Body of pancreas (tissue), 4 donors: ENCODE measurements at regions not wholly inside any gene's neighbourhood (a gene's known extent, or its start where the extent isn't known, plus 50 kb on each side); places are given as distances from the start of the nearest gene placed in this dataset.

Experiments used
- ATAC-seq: fragments of 150-250 bp; one replicate; pipeline ENCODE4 v1.9.1; 2016
- DNase-seq, 4 donors: peaks; one replicate each; pipeline ENCODE4 v3.0.0-alpha.2; 2019
- H3K27ac ChIP-seq, 4 donors: fragments of 200-600 bp; sonication (generic); 1 replicate in 3 of 4; 2 replicates in 1 of 4; pipeline versions ENCODE4 v1.5.1 to v1.6.1; 2016 to 2019; ENCODE audit warnings: mild to moderate bottlenecking in 1 of 4, mixed read lengths in 1 of 4, moderate library complexity in 1 of 4
- H3K27me3 ChIP-seq, 2 donors: fragments of 200-600 bp; sonication (generic); one replicate each; pipeline ENCODE4 v1.6.0; 2016; ENCODE audit warnings: mild to moderate bottlenecking in 1 of 2
- H3K36me3 ChIP-seq, 2 donors: fragments of 200-600 bp; sonication (generic); replicated peaks in 1 of 2; 2 replicates each; pipeline ENCODE4 v1.5.1; 2016; ENCODE audit warnings: low read depth in 2 of 2; ENCODE audit not compliant: insufficient read depth in 1 of 2
- H3K4me1 ChIP-seq: fragments of 200-600 bp; sonication (generic); one replicate; pipeline ENCODE4 v1.6.0; 2016
- H3K4me3 ChIP-seq, 2 donors: fragments of 200-600 bp; sonication (generic); 1 replicate in 1 of 2; 2 replicates in 1 of 2; pipeline ENCODE4 v1.5.1; 2016 to 2019
- H3K9me3 ChIP-seq, 3 donors: fragments of 200-600 bp; sonication (generic); 1 replicate in 2 of 3; 2 replicates in 1 of 3; pipeline ENCODE4 v1.5.1; 2016
- POLR2A ChIP-seq, 3 donors: fragments of 450-650 bp; IDR thresholded peaks; one replicate each; pipeline ENCODE4 v1.6.1; 2016; ENCODE audit warnings: antibody characterized with exemption in 3 of 3, mild to moderate bottlenecking in 2 of 3
- WGBS, 2 donors: methylation state at CpG; one replicate each; pipeline ENCODE4 v1.1.5; 2017; 5-methylcytosine and 5-hydroxymethylcytosine counted together
- intact Hi-C: fragments of 100-400 bp; cut with DNase I; formaldehyde crosslinking; loops from one replicate; pipeline ENCODE4 v1.15.1; 2023
- TF ChIP-seq, protein P1 (sequence below), 7 experiments: fragments of 450-650 bp in 4 of 7; fragments of 200-600 bp in 3 of 7; sonication (generic) in 3 of 7; IDR thresholded peaks; one replicate each; pipeline ENCODE4 v1.5.1; 2016 to 2019; ENCODE audit warnings: antibody characterized with exemption in 7 of 7

DNA sequence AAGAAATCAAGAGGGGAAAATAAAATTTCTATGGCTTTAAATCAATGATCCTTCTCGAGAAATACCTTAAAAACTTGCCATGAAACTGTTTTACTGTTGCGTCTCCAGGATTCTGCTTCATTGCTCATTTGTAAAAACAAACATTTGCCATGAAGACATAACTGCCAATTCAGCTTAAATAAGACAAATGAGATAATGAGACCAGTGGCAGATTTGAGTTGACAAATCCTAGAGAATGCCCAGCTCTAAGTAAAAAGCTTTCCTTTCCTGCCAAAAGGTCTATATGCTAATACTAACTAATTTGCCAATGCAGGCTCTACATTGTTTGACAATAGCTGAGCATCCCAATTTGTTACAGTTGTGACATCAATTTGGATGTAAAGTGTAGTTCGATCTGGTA is 400.5 kb upstream of the PCDH9 start:
- Histone ChIP-seq H3K4me1 (no peaks in the 10 kb centered on the region), H3K4me3 (no peak overlapping the region), H3K27ac (no peak overlapping the region), H3K9me3 (no peaks in the 10 kb centered on the region), H3K36me3 (no peaks in the 10 kb centered on the region), H3K27me3 (no peaks in the 10 kb centered on the region)
- intact Hi-C loops: no loop called here
- no peak for TF ChIP-seq POLR2A (IDR thresholded peaks at IDR 0.05)
- DNase-seq: no peak
- 37 to 40% methylated on average over 3 of the region's 3 CpGs for WGBS, 2 donors
- ATAC-seq: no peak

DNA sequence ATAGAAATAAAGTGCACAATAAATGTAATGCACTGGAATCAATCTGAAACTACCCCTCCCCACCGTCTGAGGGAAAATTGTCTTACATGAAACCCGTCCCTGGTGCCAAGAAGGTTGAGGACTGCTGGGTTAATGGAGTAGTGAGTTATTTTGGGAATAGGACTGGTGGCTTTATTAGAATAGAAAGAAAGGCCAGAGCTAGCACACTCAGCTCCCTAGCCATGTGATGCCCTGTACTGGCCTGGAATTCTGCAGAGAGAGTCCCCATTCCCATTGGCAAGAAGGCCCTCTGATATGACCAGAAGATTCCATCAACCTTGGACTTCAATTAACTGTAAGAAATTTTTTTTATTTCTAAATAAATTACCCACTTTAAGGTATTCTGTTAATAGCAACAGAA is 393.5 kb upstream of the PCDH9 start:
- WGBS, 2 donors: 61 to 76% methylated on average over 2 of the region's 2 CpGs
- H3K9me3 ChIP-seq: no peaks in the 10 kb centered on the region
- TF ChIP-seq POLR2A (IDR thresholded peaks at IDR 0.05): no peak
- TF ChIP-seq, protein P1, sequence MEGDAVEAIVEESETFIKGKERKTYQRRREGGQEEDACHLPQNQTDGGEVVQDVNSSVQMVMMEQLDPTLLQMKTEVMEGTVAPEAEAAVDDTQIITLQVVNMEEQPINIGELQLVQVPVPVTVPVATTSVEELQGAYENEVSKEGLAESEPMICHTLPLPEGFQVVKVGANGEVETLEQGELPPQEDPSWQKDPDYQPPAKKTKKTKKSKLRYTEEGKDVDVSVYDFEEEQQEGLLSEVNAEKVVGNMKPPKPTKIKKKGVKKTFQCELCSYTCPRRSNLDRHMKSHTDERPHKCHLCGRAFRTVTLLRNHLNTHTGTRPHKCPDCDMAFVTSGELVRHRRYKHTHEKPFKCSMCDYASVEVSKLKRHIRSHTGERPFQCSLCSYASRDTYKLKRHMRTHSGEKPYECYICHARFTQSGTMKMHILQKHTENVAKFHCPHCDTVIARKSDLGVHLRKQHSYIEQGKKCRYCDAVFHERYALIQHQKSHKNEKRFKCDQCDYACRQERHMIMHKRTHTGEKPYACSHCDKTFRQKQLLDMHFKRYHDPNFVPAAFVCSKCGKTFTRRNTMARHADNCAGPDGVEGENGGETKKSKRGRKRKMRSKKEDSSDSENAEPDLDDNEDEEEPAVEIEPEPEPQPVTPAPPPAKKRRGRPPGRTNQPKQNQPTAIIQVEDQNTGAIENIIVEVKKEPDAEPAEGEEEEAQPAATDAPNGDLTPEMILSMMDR (IDR thresholded peaks at IDR 0.05): no peak
- ATAC-seq (no peak), DNase-seq (no peak)
- no peak overlapping the region for H3K4me3 ChIP-seq
- intact Hi-C loops: no loop called here
- H3K36me3 ChIP-seq: no peaks in the 10 kb centered on the region
- H3K4me1 ChIP-seq: no peaks in the 10 kb centered on the region
- H3K27ac ChIP-seq: no peak overlapping the region
- no peaks in the 10 kb centered on the region for H3K27me3 ChIP-seq

DNA sequence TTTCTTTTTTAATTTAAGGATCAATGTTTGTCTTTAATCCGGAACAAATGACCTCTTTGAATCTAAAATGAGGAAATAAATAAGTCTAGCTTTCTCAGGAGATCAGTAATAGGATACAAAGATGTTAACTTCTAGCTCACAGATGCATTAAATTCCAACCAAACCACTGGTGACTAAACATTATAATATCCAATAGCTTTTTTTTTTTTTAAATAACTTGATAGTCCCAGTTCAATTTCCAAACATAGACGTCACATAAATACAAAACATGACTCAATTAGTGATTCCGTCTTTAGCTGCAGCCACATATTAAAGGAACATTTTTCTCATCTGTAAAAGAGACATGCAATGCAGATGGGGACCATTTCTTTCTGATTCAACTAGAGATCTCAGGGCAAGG is 390.5 kb upstream of the PCDH9 start:
- WGBS, 2 donors: 57 to 58% methylated on average over 3 of the region's 3 CpGs
- ATAC-seq (no peak), DNase-seq (no peak)
- no peaks in the 10 kb centered on the region for H3K9me3 ChIP-seq
- intact Hi-C loops: no loop called here
- no peaks in the 10 kb centered on the region for H3K36me3 ChIP-seq
- no peak overlapping the region for H3K27ac ChIP-seq
- no peaks in the 10 kb centered on the region for H3K4me1 ChIP-seq
- no peaks in the 10 kb centered on the region for H3K27me3 ChIP-seq
- TF ChIP-seq, protein P1 (IDR thresholded peaks at IDR 0.05): no peak
- no peak for TF ChIP-seq POLR2A (IDR thresholded peaks at IDR 0.05)
- H3K4me3 ChIP-seq: no peak overlapping the region

DNA sequence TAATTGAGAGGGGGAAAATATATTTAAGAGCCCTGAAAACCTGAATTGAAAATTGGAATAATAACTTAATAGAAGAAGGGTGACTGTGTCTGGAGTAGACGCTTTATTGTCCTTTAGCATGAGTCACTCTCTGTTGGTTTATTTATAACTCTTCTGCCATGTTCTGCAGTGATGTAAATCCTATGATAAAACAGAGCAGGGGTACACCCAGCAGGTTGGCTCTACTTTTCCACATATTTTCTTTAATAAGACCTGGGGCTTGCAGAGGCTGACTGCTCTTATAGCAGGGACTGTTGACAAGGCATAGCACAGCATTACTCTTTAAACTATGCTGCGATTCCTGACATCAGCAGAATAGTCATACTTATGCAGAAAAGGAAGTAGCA is 389.9 kb upstream of the PCDH9 start:
- no peaks in the 10 kb centered on the region for H3K36me3 ChIP-seq
- no peaks in the 10 kb centered on the region for H3K9me3 ChIP-seq
- no peak overlapping the region for H3K27ac ChIP-seq
- no peaks in the 10 kb centered on the region for H3K4me1 ChIP-seq
- TF ChIP-seq POLR2A (IDR thresholded peaks at IDR 0.05): no peak
- TF ChIP-seq, protein P1 (IDR thresholded peaks at IDR 0.05): no peak
- intact Hi-C loops: no loop called here
- 50 to 71% methylated on average over 2 of the region's 2 CpGs for WGBS, 2 donors
- DNase-seq (no peak), ATAC-seq (no peak)
- no peak overlapping the region for H3K4me3 ChIP-seq
- no peaks in the 10 kb centered on the region for H3K27me3 ChIP-seq

DNA sequence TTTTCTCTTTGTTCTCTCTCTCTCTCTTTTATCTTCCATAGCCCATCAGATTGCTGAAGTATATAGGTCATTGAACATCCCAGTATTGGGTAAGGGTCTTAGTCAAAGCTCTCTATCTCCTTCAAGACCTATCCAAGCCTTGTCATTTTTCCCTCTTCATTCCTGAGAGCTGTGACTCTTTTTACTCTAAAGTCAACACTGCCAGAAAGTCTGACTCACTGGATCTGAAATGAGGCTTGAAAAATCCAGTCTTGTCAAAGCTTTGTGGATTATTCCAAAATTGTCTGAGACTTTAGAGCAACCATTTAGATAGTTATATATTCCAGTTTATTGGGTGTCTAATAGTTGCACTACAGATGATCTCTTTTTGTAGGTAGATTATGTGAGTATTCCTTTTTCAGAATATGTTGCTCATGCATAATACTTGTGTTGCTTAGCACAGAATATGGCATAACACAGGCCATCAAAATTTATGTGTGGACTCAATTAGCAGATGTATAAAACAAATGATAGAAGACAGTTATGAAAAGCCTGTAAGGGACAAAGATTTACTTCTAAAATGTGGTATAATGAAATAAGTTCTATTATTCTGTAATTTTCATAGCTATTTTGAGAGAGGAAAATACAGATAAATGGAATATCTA is 389.3 kb upstream of the PCDH9 start:
- ATAC-seq: no peak
- TF ChIP-seq, protein P1 (IDR thresholded peaks at IDR 0.05): no peak
- no peak for TF ChIP-seq POLR2A (IDR thresholded peaks at IDR 0.05)
- no peak overlapping the region for H3K4me3 ChIP-seq

More for the DNA sequence above, 389.3 kb upstream of the PCDH9 start:
- DNase-seq: no peak
- Histone ChIP-seq H3K36me3 (no peaks in the 10 kb centered on the region), H3K9me3 (no peaks in the 10 kb centered on the region), H3K4me1 (no peaks in the 10 kb centered on the region), H3K27ac (no peak overlapping the region), H3K27me3 (no peaks in the 10 kb centered on the region)
- intact Hi-C loops: no loop called here
